ENCODE measurements at regions not wholly inside any gene's neighbourhood (a gene's known extent, or its start where the extent isn't known, plus 50 kb on each side); places are given as distances from the start of the nearest gene placed in this dataset.
"Not testable (repeated sequence)": the region's sequence is repeated elsewhere in the genome, so short reads cannot be mapped to it uniquely, and the experiment has no call there.

- no peak for DNase-seq (ENCODE audit: low read depth)
Measured at GRCh38 chr3:117005274-117005673, 295.7 kb downstream of the TUSC7 start.

- DNase-seq (ENCODE audit: low read depth) = no peak
Measured at GRCh38 chr3:117005911-117006522, 296.4 kb downstream of the TUSC7 start.

GRCh38 chr3:117010318-117010717 lies 300.7 kb downstream of the TUSC7 start:
- no peak for DNase-seq (ENCODE audit: low read depth)

- DNase-seq (ENCODE audit: low read depth) = no peak
Measured at GRCh38 chr3:117011687-117012250, 302.2 kb downstream of the TUSC7 start.

GRCh38 chr3:117016378-117016777 lies 306.8 kb downstream of the TUSC7 start:
- no peak for DNase-seq (ENCODE audit: low read depth)

- no peak for DNase-seq (ENCODE audit: low read depth)
Measured at GRCh38 chr3:117017135-117017894, 307.7 kb downstream of the TUSC7 start.

GRCh38 chr3:117018655-117019054 lies 309.1 kb downstream of the TUSC7 start:
- DNase-seq (ENCODE audit: low read depth) = no peak

GRCh38 chr3:117019082-117019713 lies 309.6 kb downstream of the TUSC7 start:
- no peak for DNase-seq (ENCODE audit: low read depth)

- DNase-seq (ENCODE audit: low read depth) = no peak
Measured at GRCh38 chr3:117026401-117026800, 316.8 kb downstream of the TUSC7 start.

- no peak for DNase-seq (ENCODE audit: low read depth)
Measured at GRCh38 chr3:117035745-117036144, 326.2 kb downstream of the TUSC7 start.

GRCh38 chr3:117036259-117036799 lies 326.8 kb downstream of the TUSC7 start:
- DNase-seq (ENCODE audit: low read depth) = no peak

- DNase-seq (ENCODE audit: low read depth) = no peak
Measured at GRCh38 chr3:117045143-117045542, 335.6 kb downstream of the TUSC7 start.

GRCh38 chr3:117047951-117048705 lies 338.5 kb downstream of the TUSC7 start:
- no peak for DNase-seq (ENCODE audit: low read depth)

- DNase-seq (ENCODE audit: low read depth) = no peak
Measured at GRCh38 chr3:117052395-117052794, 342.8 kb downstream of the TUSC7 start.

GRCh38 chr3:117054556-117054955 lies 345.0 kb downstream of the TUSC7 start:
- no peak for DNase-seq (ENCODE audit: low read depth)

GRCh38 chr3:117056946-117057345 lies 347.4 kb downstream of the TUSC7 start:
- not testable (repeated sequence) for DNase-seq (ENCODE audit: low read depth)

- no peak for DNase-seq (ENCODE audit: low read depth)
Measured at GRCh38 chr3:117059067-117059955, 349.7 kb downstream of the TUSC7 start.

- DNase-seq (ENCODE audit: low read depth) = no peak
Measured at GRCh38 chr3:117059956-117060270, 350.3 kb downstream of the TUSC7 start.

GRCh38 chr3:117063930-117064329 lies 354.4 kb downstream of the TUSC7 start:
- no peak for DNase-seq (ENCODE audit: low read depth)

- DNase-seq (ENCODE audit: low read depth) = no peak
Measured at GRCh38 chr3:117068301-117068700, 358.7 kb downstream of the TUSC7 start.

- DNase-seq (ENCODE audit: low read depth) = no peak
Measured at GRCh38 chr3:117074826-117075225, 365.2 kb downstream of the TUSC7 start.

Measured in stimulated activated CD8-positive, alpha-beta memory T cell treated with anti-CD3 and anti-CD28 coated beads, Interleukin-12 subunit alpha, Interleukin-12 subunit beta, amount 100 ng/mL, for 1 hour (primary cell).